NCI-H526 (cell line): ENCODE measurements at regions not wholly inside any gene's neighbourhood (a gene's known extent, or its start where the extent isn't known, plus 50 kb on each side); places are given as distances from the start of the nearest gene placed in this dataset.

ENCODE experiments used
- DNase-seq, 2 experiments: peaks; one replicate each; lab custom pipeline; 2025; lab: John Stamatoyannopoulos, UW

GRCh38 chr3:174403831-174404230, 455.3 kb upstream of the NAALADL2 start:
- no peak for DNase-seq

- DNase-seq = no peak
These were observed 450.8 kb upstream of the NAALADL2 start for GRCh38 chr3:174408310-174408709.

GRCh38 chr3:174409086-174409743, 449.9 kb upstream of the NAALADL2 start:
- DNase-seq = no peak

GRCh38 chr3:174413062-174413912, 445.8 kb upstream of the NAALADL2 start:
- DNase-seq = no peak

- no peak for DNase-seq
These were observed 444.2 kb upstream of the NAALADL2 start for GRCh38 chr3:174414902-174415301.

- no peak for DNase-seq
These were observed 441.6 kb upstream of the NAALADL2 start for GRCh38 chr3:174417573-174417972.

GRCh38 chr3:174419216-174419615, 439.9 kb upstream of the NAALADL2 start:
- no peak for DNase-seq

GRCh38 chr3:174423936-174424335, 435.2 kb upstream of the NAALADL2 start:
- no peak for DNase-seq

- no peak for DNase-seq
These were observed 434.5 kb upstream of the NAALADL2 start for GRCh38 chr3:174424656-174425055.

GRCh38 chr3:174425422-174425821, 433.7 kb upstream of the NAALADL2 start:
- no peak for DNase-seq

GRCh38 chr3:174430986-174431385, 428.1 kb upstream of the NAALADL2 start:
- DNase-seq = no peak

GRCh38 chr3:174431717-174432116, 427.4 kb upstream of the NAALADL2 start:
- no peak for DNase-seq

GRCh38 chr3:174436367-174436766, 422.8 kb upstream of the NAALADL2 start:
- no peak for DNase-seq

- DNase-seq = peak in 1 of 2 experiments; percentile 10
These were observed 420.5 kb upstream of the NAALADL2 start for GRCh38 chr3:174438501-174439145.

- DNase-seq = peak in 1 of 2 experiments; percentile 31
These were observed 419.5 kb upstream of the NAALADL2 start for GRCh38 chr3:174439331-174440252.

GRCh38 chr3:174440253-174440701, 418.9 kb upstream of the NAALADL2 start:
- peak in 1 of 2 experiments; percentile 56 for DNase-seq

GRCh38 chr3:174440741-174441587, 418.2 kb upstream of the NAALADL2 start:
- peak; percentile 85 to 94 for DNase-seq

GRCh38 chr3:174441588-174442301, 417.4 kb upstream of the NAALADL2 start:
- no peak for DNase-seq

- DNase-seq = no peak
These were observed 416.8 kb upstream of the NAALADL2 start for GRCh38 chr3:174442302-174442682.

GRCh38 chr3:174444391-174444790, 414.7 kb upstream of the NAALADL2 start:
- DNase-seq = no peak
